CD4-positive, CD25-positive, alpha-beta regulatory T cell (primary cell): ENCODE measurements at regions not wholly inside any gene's neighbourhood (a gene's known extent, or its start where the extent isn't known, plus 50 kb on each side); places are given as distances from the start of the nearest gene placed in this dataset.
A peak's percentile ranks its signal among the peaks of the same experiment; 100 is the strongest.
"Not testable (repeated sequence)": the region's sequence is repeated elsewhere in the genome, so short reads cannot be mapped to it uniquely, and the experiment has no call there.

ENCODE experiments used
- ATAC-seq, 2 donors: fragments of 150-1000 bp; cut with Tn5 transposase; one replicate each; pipeline ENCODE4 v1.10.0; 2021; ENCODE audit warnings: low read depth in 2 of 2, moderate number of reproducible peaks in 2 of 2, moderate library complexity in 1 of 2
- DNase-seq, 3 donors: peaks; one replicate each; pipeline versions ENCODE4 v3.0.0 to v3.0.0-alpha.2; 2012 to 2022; ENCODE audit warnings: mixed read lengths in 1 of 3
- H3K27ac ChIP-seq: one replicate; pipeline ENCODE4 v1.7.0; 2013; ENCODE audit warnings: mild to moderate bottlenecking, low read length; ENCODE audit not compliant: insufficient read depth, poor library complexity, severe bottlenecking
- H3K27me3 ChIP-seq: one replicate; pipeline ENCODE4 v1.7.0; 2013; ENCODE audit warnings: low read length; ENCODE audit not compliant: control insufficient read depth, insufficient read depth
- H3K36me3 ChIP-seq: one replicate; pipeline ENCODE4 v1.7.0; 2013; ENCODE audit warnings: mild to moderate bottlenecking, low read length, moderate library complexity; ENCODE audit not compliant: control insufficient read depth, insufficient read depth
- H3K4me1 ChIP-seq: 2 replicates; pipeline ENCODE4 v1.7.0; 2013; ENCODE audit warnings: mild to moderate bottlenecking, low read length; ENCODE audit not compliant: insufficient read depth, control insufficient read depth, poor library complexity, severe bottlenecking
- H3K4me3 ChIP-seq: one replicate; pipeline ENCODE4 v1.7.0; 2013; ENCODE audit warnings: low read depth, mild to moderate bottlenecking, low read length, moderate library complexity
- H3K9me3 ChIP-seq, 2 experiments: 1 replicate in 1 of 2; 2 replicates in 1 of 2; pipeline ENCODE4 v1.7.0; 2013; ENCODE audit warnings: low read length in 2 of 2, mild to moderate bottlenecking in 1 of 2, moderate library complexity in 1 of 2; ENCODE audit not compliant: control insufficient read depth in 2 of 2
- H3K27ac Mint-ChIP-seq, 3 donors: one replicate each; pipeline ENCODE4 v1.8.0; 2020 to 2022; ENCODE audit warnings: mild to moderate bottlenecking in 3 of 3, mixed read lengths in 3 of 3, moderate library complexity in 2 of 3
- H3K27me3 Mint-ChIP-seq: one replicate; pipeline ENCODE4 v1.8.0; 2022; ENCODE audit warnings: mild to moderate bottlenecking, mixed read lengths
- H3K36me3 Mint-ChIP-seq: one replicate; pipeline ENCODE4 v1.8.0; 2020; ENCODE audit warnings: mixed read lengths
- H3K4me1 Mint-ChIP-seq, 4 donors: one replicate each; pipeline ENCODE4 v1.8.0; 2020 to 2022; ENCODE audit warnings: mixed read lengths in 4 of 4, mild to moderate bottlenecking in 1 of 4
- H3K4me3 Mint-ChIP-seq, 4 donors: one replicate each; pipeline ENCODE4 v1.8.0; 2020 to 2022; ENCODE audit warnings: mild to moderate bottlenecking in 4 of 4, mixed read lengths in 4 of 4, moderate library complexity in 3 of 4
- H3K9me3 Mint-ChIP-seq, 7 donors: one replicate each; pipeline ENCODE4 v1.8.0; 2020 to 2022; ENCODE audit warnings: mixed read lengths in 7 of 7, mild to moderate bottlenecking in 3 of 7, moderate library complexity in 2 of 7

GRCh38 chr2:188785061-188785460 is 189.1 kb upstream of the COL3A1 start:
- ATAC-seq: no peak

GRCh38 chr2:188785490-188785889 is 188.7 kb upstream of the COL3A1 start:
- Histone ChIP-seq H3K4me1 (no peaks in the 10 kb centered on the region), H3K4me3 (no peak overlapping the region), H3K27ac (no peak overlapping the region), H3K27me3 (no peaks in the 10 kb centered on the region), H3K9me3 (no peaks in the 10 kb centered on the region), H3K36me3 (no peaks in the 10 kb centered on the region)
- H3K27ac Mint-ChIP-seq: no peak overlapping the region
- no peaks in the 10 kb centered on the region for H3K27me3 Mint-ChIP-seq
- H3K9me3 Mint-ChIP-seq: peaks cover 0 to 7% (median 0%) of the 10 kb centered on the region in 7 donors
- no peak overlapping the region for H3K4me3 Mint-ChIP-seq
- DNase-seq (no peak), ATAC-seq (no peak)
- no peaks in the 10 kb centered on the region for H3K36me3 Mint-ChIP-seq
- no peaks in the 10 kb centered on the region for H3K4me1 Mint-ChIP-seq

More at GRCh38 chr2:188785061-188785460, 189.1 kb upstream of the COL3A1 start:
- Mint-ChIP-seq H3K4me1 (no peaks in the 10 kb centered on the region), H3K27me3 (no peaks in the 10 kb centered on the region), H3K27ac (peak overlapping the region in 1 of 3 donors; percentile 58), H3K4me3 (no peak overlapping the region), H3K9me3 (peaks cover 0 to 7% (median 0%) of the 10 kb centered on the region in 7 donors), H3K36me3 (no peaks in the 10 kb centered on the region)
- H3K27me3 ChIP-seq: no peaks in the 10 kb centered on the region
- no peak overlapping the region for H3K27ac ChIP-seq
- H3K4me3 ChIP-seq: no peak overlapping the region
- DNase-seq: no peak
- no peaks in the 10 kb centered on the region for H3K36me3 ChIP-seq
- no peaks in the 10 kb centered on the region for H3K9me3 ChIP-seq
- H3K4me1 ChIP-seq: no peaks in the 10 kb centered on the region

GRCh38 chr2:188786368-188786841 is 187.8 kb upstream of the COL3A1 start:
- Histone ChIP-seq H3K4me1 (no peaks in the 10 kb centered on the region), H3K27me3 (no peaks in the 10 kb centered on the region), H3K4me3 (no peak overlapping the region), H3K27ac (no peak overlapping the region), H3K9me3 (no peaks in the 10 kb centered on the region), H3K36me3 (no peaks in the 10 kb centered on the region)
- no peak overlapping the region for H3K4me3 Mint-ChIP-seq
- no peak overlapping the region for H3K27ac Mint-ChIP-seq
- no peak for ATAC-seq
- no peaks in the 10 kb centered on the region for H3K27me3 Mint-ChIP-seq
- H3K36me3 Mint-ChIP-seq: no peaks in the 10 kb centered on the region
- H3K9me3 Mint-ChIP-seq: peaks cover 0 to 7% (median 0%) of the 10 kb centered on the region in 7 donors
- no peaks in the 10 kb centered on the region for H3K4me1 Mint-ChIP-seq
- no peak for DNase-seq

- Mint-ChIP-seq H3K36me3 (no peaks in the 10 kb centered on the region), H3K4me1 (no peaks in the 10 kb centered on the region), H3K9me3 (peaks cover 0 to 7% (median 0%) of the 10 kb centered on the region in 7 donors), H3K4me3 (no peak overlapping the region), H3K27me3 (no peaks in the 10 kb centered on the region), H3K27ac (no peak overlapping the region)
- H3K27me3 ChIP-seq: no peaks in the 10 kb centered on the region
- no peaks in the 10 kb centered on the region for H3K36me3 ChIP-seq
- no peak overlapping the region for H3K27ac ChIP-seq
- no peak for ATAC-seq
- no peaks in the 10 kb centered on the region for H3K9me3 ChIP-seq
- DNase-seq: no peak
- H3K4me1 ChIP-seq: no peaks in the 10 kb centered on the region
- no peak overlapping the region for H3K4me3 ChIP-seq
These were observed 187.0 kb upstream of the COL3A1 start for GRCh38 chr2:188787021-188787657.

- Mint-ChIP-seq H3K4me3 (no peak overlapping the region), H3K9me3 (peaks cover 0 to 5% (median 0%) of the 10 kb centered on the region in 7 donors), H3K27ac (no peak overlapping the region), H3K36me3 (no peaks in the 10 kb centered on the region), H3K4me1 (no peaks in the 10 kb centered on the region), H3K27me3 (no peaks in the 10 kb centered on the region)
- Histone ChIP-seq H3K27ac (no peak overlapping the region), H3K4me3 (no peak overlapping the region), H3K27me3 (no peaks in the 10 kb centered on the region), H3K36me3 (no peaks in the 10 kb centered on the region), H3K4me1 (no peaks in the 10 kb centered on the region), H3K9me3 (no peaks in the 10 kb centered on the region)
- DNase-seq (no peak), ATAC-seq (no peak)
These were observed 186.4 kb upstream of the COL3A1 start for GRCh38 chr2:188787658-188788240.

- H3K4me3 Mint-ChIP-seq: no peak overlapping the region
- Histone ChIP-seq H3K4me1 (no peaks in the 10 kb centered on the region), H3K27ac (no peak overlapping the region), H3K4me3 (no peak overlapping the region), H3K27me3 (no peaks in the 10 kb centered on the region), H3K9me3 (no peaks in the 10 kb centered on the region), H3K36me3 (no peaks in the 10 kb centered on the region)
- H3K4me1 Mint-ChIP-seq: no peaks in the 10 kb centered on the region
- DNase-seq (no peak), ATAC-seq (no peak)
- no peaks in the 10 kb centered on the region for H3K27me3 Mint-ChIP-seq
- H3K9me3 Mint-ChIP-seq: peaks cover 0 to 4% (median 0%) of the 10 kb centered on the region in 7 donors
- no peaks in the 10 kb centered on the region for H3K36me3 Mint-ChIP-seq
- H3K27ac Mint-ChIP-seq: no peak overlapping the region
These were observed 185.6 kb upstream of the COL3A1 start for GRCh38 chr2:188788621-188789020.

GRCh38 chr2:188789951-188790350 is 184.2 kb upstream of the COL3A1 start:
- no peaks in the 10 kb centered on the region for H3K36me3 Mint-ChIP-seq
- H3K27me3 ChIP-seq: no peaks in the 10 kb centered on the region
- H3K4me1 Mint-ChIP-seq: no peaks in the 10 kb centered on the region
- no peak overlapping the region for H3K27ac Mint-ChIP-seq
- H3K4me1 ChIP-seq: no peaks in the 10 kb centered on the region
- H3K4me3 Mint-ChIP-seq: no peak overlapping the region
- no peaks in the 10 kb centered on the region for H3K9me3 ChIP-seq
- H3K27me3 Mint-ChIP-seq: no peaks in the 10 kb centered on the region
- H3K27ac ChIP-seq: no peak overlapping the region
- no peak for DNase-seq
- H3K36me3 ChIP-seq: no peaks in the 10 kb centered on the region
- H3K9me3 Mint-ChIP-seq: peaks cover 0 to 4% (median 0%) of the 10 kb centered on the region in 7 donors
- H3K4me3 ChIP-seq: no peak overlapping the region
- ATAC-seq: no peak

- H3K4me1 ChIP-seq, H3K9me3 ChIP-seq, H3K27ac ChIP-seq, H3K36me3 Mint-ChIP-seq, H3K4me3 ChIP-seq, H3K4me1 Mint-ChIP-seq, DNase-seq, ATAC-seq, H3K27me3 Mint-ChIP-seq, H3K27me3 ChIP-seq, H3K36me3 ChIP-seq, H3K4me3 Mint-ChIP-seq, H3K27ac Mint-ChIP-seq, H3K9me3 Mint-ChIP-seq: not testable (repeated sequence)
These were observed 179.7 kb upstream of the COL3A1 start for GRCh38 chr2:188794453-188794852.
